Duodenal mucosa (tissue), 2 donors: ENCODE measurements at regions not wholly inside any gene's neighbourhood (a gene's known extent, or its start where the extent isn't known, plus 50 kb on each side); places are given as distances from the start of the nearest gene placed in this dataset.

ENCODE experiments used
- H3K27ac ChIP-seq: one replicate; pipeline ENCODE4 v1.7.0; 2013; ENCODE audit warnings: low read depth, low read length
- H3K27me3 ChIP-seq, 2 donors: one replicate each; pipeline ENCODE4 v1.7.0; 2013; ENCODE audit warnings: low read length in 2 of 2, control low read depth in 1 of 2; ENCODE audit not compliant: insufficient read depth in 2 of 2, control insufficient read depth in 1 of 2
- H3K36me3 ChIP-seq, 2 donors: one replicate each; pipeline ENCODE4 v1.7.0; 2013; ENCODE audit warnings: low read length in 2 of 2, control low read depth in 1 of 2; ENCODE audit not compliant: insufficient read depth in 2 of 2, control insufficient read depth in 1 of 2
- H3K4me1 ChIP-seq, 2 donors: one replicate each; pipeline ENCODE4 v1.7.0; 2013; ENCODE audit warnings: low read length in 2 of 2, control low read depth in 1 of 2; ENCODE audit not compliant: insufficient read depth in 2 of 2, control insufficient read depth in 1 of 2
- H3K4me3 ChIP-seq, 2 donors: one replicate each; pipeline ENCODE4 v1.7.0; 2013; ENCODE audit warnings: low read length in 2 of 2, low read depth in 1 of 2
- H3K9ac ChIP-seq, 2 donors: one replicate each; pipeline ENCODE4 v1.7.0; 2013; ENCODE audit warnings: low read length in 2 of 2, low read depth in 1 of 2
- H3K9me3 ChIP-seq, 2 donors: one replicate each; pipeline ENCODE4 v1.7.0; 2013; ENCODE audit warnings: low read length in 2 of 2, control low read depth in 1 of 2; ENCODE audit not compliant: control insufficient read depth in 1 of 2

GRCh38 chr3:72241525-72241924 is 456.6 kb upstream of the PROK2 start:
- no peak overlapping the region for H3K27ac ChIP-seq
- H3K4me1 ChIP-seq: peaks cover 0 to 7% of the 10 kb centered on the region in 2 donors

GRCh38 chr3:72240531-72240930 is 455.6 kb upstream of the PROK2 start:
- Histone ChIP-seq H3K4me3 (no peak overlapping the region), H3K9me3 (no peaks in the 10 kb centered on the region), H3K27me3 (no peaks in the 10 kb centered on the region), H3K36me3 (no peaks in the 10 kb centered on the region), H3K4me1 (peaks cover 0 to 7% of the 10 kb centered on the region in 2 donors), H3K9ac (no peak overlapping the region), H3K27ac (no peak overlapping the region)

More at GRCh38 chr3:72241525-72241924, 456.6 kb upstream of the PROK2 start:
- no peaks in the 10 kb centered on the region for H3K36me3 ChIP-seq
- H3K9me3 ChIP-seq: no peaks in the 10 kb centered on the region
- H3K27me3 ChIP-seq: no peaks in the 10 kb centered on the region
- H3K9ac ChIP-seq: no peak overlapping the region
- no peak overlapping the region for H3K4me3 ChIP-seq

GRCh38 chr3:72238801-72239200 is 453.9 kb upstream of the PROK2 start:
- Histone ChIP-seq H3K4me1 (no peaks in the 10 kb centered on the region), H3K27me3 (no peaks in the 10 kb centered on the region), H3K4me3 (no peak overlapping the region), H3K36me3 (no peaks in the 10 kb centered on the region), H3K27ac (no peak overlapping the region), H3K9ac (no peak overlapping the region), H3K9me3 (no peaks in the 10 kb centered on the region)

GRCh38 chr3:72238010-72238691 is 453.2 kb upstream of the PROK2 start:
- Histone ChIP-seq H3K4me3 (no peak overlapping the region), H3K9ac (no peak overlapping the region), H3K9me3 (no peaks in the 10 kb centered on the region), H3K36me3 (no peaks in the 10 kb centered on the region), H3K4me1 (no peaks in the 10 kb centered on the region), H3K27ac (no peak overlapping the region), H3K27me3 (no peaks in the 10 kb centered on the region)

GRCh38 chr3:72237679-72238009 is 452.7 kb upstream of the PROK2 start:
- no peak overlapping the region for H3K9ac ChIP-seq
- H3K9me3 ChIP-seq: no peaks in the 10 kb centered on the region
- H3K4me3 ChIP-seq: no peak overlapping the region
- H3K36me3 ChIP-seq: no peaks in the 10 kb centered on the region
- no peaks in the 10 kb centered on the region for H3K4me1 ChIP-seq
- no peaks in the 10 kb centered on the region for H3K27me3 ChIP-seq
- H3K27ac ChIP-seq: no peak overlapping the region

- H3K27ac ChIP-seq: no peak overlapping the region
- no peaks in the 10 kb centered on the region for H3K9me3 ChIP-seq
- H3K4me1 ChIP-seq: no peaks in the 10 kb centered on the region
- no peaks in the 10 kb centered on the region for H3K36me3 ChIP-seq
- H3K9ac ChIP-seq: no peak overlapping the region
- H3K4me3 ChIP-seq: no peak overlapping the region
- H3K27me3 ChIP-seq: peaks cover 0 to 5% of the 10 kb centered on the region in 2 donors
These were observed 449.4 kb upstream of the PROK2 start for GRCh38 chr3:72234391-72234790.

GRCh38 chr3:72233571-72233970 is 448.6 kb upstream of the PROK2 start:
- Histone ChIP-seq H3K9ac (no peak overlapping the region), H3K9me3 (no peaks in the 10 kb centered on the region), H3K4me3 (no peak overlapping the region), H3K4me1 (no peaks in the 10 kb centered on the region), H3K36me3 (no peaks in the 10 kb centered on the region), H3K27me3 (peaks cover 0 to 6% of the 10 kb centered on the region in 2 donors), H3K27ac (no peak overlapping the region)

- Histone ChIP-seq H3K36me3 (no peaks in the 10 kb centered on the region), H3K27ac (no peak overlapping the region), H3K4me3 (no peak overlapping the region), H3K9ac (no peak overlapping the region), H3K4me1 (no peaks in the 10 kb centered on the region), H3K9me3 (no peaks in the 10 kb centered on the region), H3K27me3 (peaks cover 0 to 9% of the 10 kb centered on the region in 2 donors)
These were observed 447.8 kb upstream of the PROK2 start for GRCh38 chr3:72232777-72233176.

- Histone ChIP-seq H3K27me3 (peaks cover 0 to 9% of the 10 kb centered on the region in 2 donors), H3K9me3 (no peaks in the 10 kb centered on the region), H3K36me3 (no peaks in the 10 kb centered on the region), H3K4me1 (no peaks in the 10 kb centered on the region), H3K27ac (no peak overlapping the region), H3K9ac (no peak overlapping the region), H3K4me3 (no peak overlapping the region)
These were observed 447.4 kb upstream of the PROK2 start for GRCh38 chr3:72232331-72232730.

GRCh38 chr3:72231439-72232196 is 446.7 kb upstream of the PROK2 start:
- no peaks in the 10 kb centered on the region for H3K4me1 ChIP-seq
- peaks cover 0 to 9% of the 10 kb centered on the region in 2 donors for H3K27me3 ChIP-seq
- H3K36me3 ChIP-seq: no peaks in the 10 kb centered on the region
- H3K27ac ChIP-seq: no peak overlapping the region
- no peak overlapping the region for H3K9ac ChIP-seq
- no peaks in the 10 kb centered on the region for H3K9me3 ChIP-seq
- H3K4me3 ChIP-seq: no peak overlapping the region
